ENCODE measurements at regions not wholly inside any gene's neighbourhood (a gene's known extent, or its start where the extent isn't known, plus 50 kb on each side); places are given as distances from the start of the nearest gene placed in this dataset.

DNA sequence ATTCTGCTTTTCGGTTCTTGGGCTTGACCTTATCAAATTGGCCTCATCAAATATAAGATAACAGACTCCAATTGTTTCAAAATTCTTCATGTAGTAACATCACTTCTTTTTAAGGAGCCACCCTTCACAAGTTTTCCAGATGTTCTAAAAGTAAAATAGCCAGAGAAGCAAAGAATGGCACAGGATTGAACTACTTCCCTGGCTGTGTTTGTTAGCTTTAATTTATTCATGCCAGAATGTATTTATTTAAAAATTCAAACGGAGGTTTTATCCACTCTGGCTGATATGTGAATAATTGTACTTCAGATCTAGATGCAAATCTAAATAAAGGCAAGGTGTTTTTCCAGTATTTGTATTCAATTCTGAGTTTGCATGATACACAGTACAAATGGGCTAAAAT is 581.3 kb upstream of the TENM3 start:
- Histone ChIP-seq H3K9me3 (ENCODE audit: insufficient read depth, low read length) (no peaks in the 10 kb centered on the region), H3K4me3 (ENCODE audit: insufficient read length, low read depth) (no peak overlapping the region), H3K36me3 (ENCODE audit: insufficient read depth, insufficient read length, low read length) (no peaks in the 10 kb centered on the region), H3K9ac (ENCODE audit: insufficient read length, low read depth) (no peak overlapping the region), H3K27me3 (ENCODE audit: insufficient read depth, insufficient read length) (no peaks in the 10 kb centered on the region), H3K4me1 (ENCODE audit: insufficient read depth, insufficient read length) (no peaks in the 10 kb centered on the region)
- DNase-seq (ENCODE audit: low read depth, low spot score): no peak
- TF ChIP-seq SUZ12 (IDR thresholded peaks at IDR 0.05; ENCODE audit: extremely low read depth, insufficient read depth, insufficient read length) (no peak), YY1 (IDR thresholded peaks at IDR 0.05; ENCODE audit: insufficient read depth, insufficient read length) (no peak), ZNF274 (IDR thresholded peaks at IDR 0.05; ENCODE audit: low read depth, low read length) (no peak)

DNA sequence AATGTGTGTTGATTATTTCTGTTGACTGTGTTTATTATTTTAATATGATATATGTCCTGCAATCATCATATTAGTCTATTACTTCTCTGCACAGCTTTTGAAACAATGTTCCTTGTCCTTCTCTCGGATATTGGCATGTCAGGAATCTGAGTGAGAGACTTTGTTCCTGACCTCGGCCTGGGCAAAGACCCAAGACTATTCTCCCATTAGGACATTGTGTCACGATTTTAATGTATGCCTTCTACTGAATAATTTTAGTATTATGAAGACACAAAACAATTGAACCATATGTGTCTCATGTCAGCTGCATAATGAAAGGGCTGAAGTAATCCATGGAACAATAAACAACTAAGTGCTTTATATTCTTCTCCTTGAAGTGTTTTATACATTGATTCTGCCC is 580.8 kb upstream of the TENM3 start:
- DNase-seq (ENCODE audit: low read depth, low spot score): no peak
- H3K27me3 ChIP-seq (ENCODE audit: insufficient read depth, insufficient read length): no peaks in the 10 kb centered on the region
- no peak overlapping the region for H3K4me3 ChIP-seq (ENCODE audit: insufficient read length, low read depth)
- no peaks in the 10 kb centered on the region for H3K4me1 ChIP-seq (ENCODE audit: insufficient read depth, insufficient read length)
- TF ChIP-seq YY1 (IDR thresholded peaks at IDR 0.05; ENCODE audit: insufficient read depth, insufficient read length) (no peak), ZNF274 (IDR thresholded peaks at IDR 0.05; ENCODE audit: low read depth, low read length) (no peak), SUZ12 (IDR thresholded peaks at IDR 0.05; ENCODE audit: extremely low read depth, insufficient read depth, insufficient read length) (no peak)
- H3K9me3 ChIP-seq (ENCODE audit: insufficient read depth, low read length): no peaks in the 10 kb centered on the region
- no peak overlapping the region for H3K9ac ChIP-seq (ENCODE audit: insufficient read length, low read depth)
- H3K36me3 ChIP-seq (ENCODE audit: insufficient read depth, insufficient read length, low read length): no peaks in the 10 kb centered on the region

- Histone ChIP-seq H3K36me3 (ENCODE audit: insufficient read depth, insufficient read length, low read length) (no peaks in the 10 kb centered on the region), H3K9me3 (ENCODE audit: insufficient read depth, low read length) (no peaks in the 10 kb centered on the region), H3K4me3 (ENCODE audit: insufficient read length, low read depth) (no peak overlapping the region), H3K9ac (ENCODE audit: insufficient read length, low read depth) (no peak overlapping the region), H3K27me3 (ENCODE audit: insufficient read depth, insufficient read length) (no peaks in the 10 kb centered on the region), H3K4me1 (ENCODE audit: insufficient read depth, insufficient read length) (no peaks in the 10 kb centered on the region)
- DNase-seq (ENCODE audit: low read depth, low spot score): no peak
- no peak for TF ChIP-seq SUZ12 (IDR thresholded peaks at IDR 0.05; ENCODE audit: extremely low read depth, insufficient read depth, insufficient read length)
- TF ChIP-seq YY1 (IDR thresholded peaks at IDR 0.05; ENCODE audit: insufficient read depth, insufficient read length): no peak
- TF ChIP-seq ZNF274 (IDR thresholded peaks at IDR 0.05; ENCODE audit: low read depth, low read length): no peak
These were observed 572.7 kb upstream of the TENM3 start for GRCh38 chr4:181670506-181670905.

DNA sequence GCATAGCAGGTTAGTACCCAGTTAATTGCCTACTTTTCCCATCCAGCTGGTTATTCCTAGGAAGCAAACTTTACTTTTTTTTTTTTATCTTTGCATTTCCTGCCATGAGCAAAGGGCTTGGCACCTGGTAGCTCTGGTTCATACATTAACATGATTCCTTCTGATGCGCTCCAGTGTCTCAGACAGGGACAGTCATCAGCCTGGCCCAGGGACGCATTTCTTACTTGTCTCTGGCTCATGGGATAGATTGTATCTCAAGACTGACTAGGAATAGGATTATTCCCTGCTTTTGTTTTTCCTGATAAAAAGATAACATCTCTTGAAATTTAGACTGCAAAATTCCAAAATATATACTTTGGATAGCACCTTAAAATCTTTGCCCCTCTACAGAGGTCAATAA is 571.5 kb upstream of the TENM3 start:
- H3K27me3 ChIP-seq (ENCODE audit: insufficient read depth, insufficient read length): no peaks in the 10 kb centered on the region
- no peaks in the 10 kb centered on the region for H3K9me3 ChIP-seq (ENCODE audit: insufficient read depth, low read length)
- no peak for TF ChIP-seq ZNF274 (IDR thresholded peaks at IDR 0.05; ENCODE audit: low read depth, low read length)
- TF ChIP-seq SUZ12 (IDR thresholded peaks at IDR 0.05; ENCODE audit: extremely low read depth, insufficient read depth, insufficient read length): no peak
- no peak for TF ChIP-seq YY1 (IDR thresholded peaks at IDR 0.05; ENCODE audit: insufficient read depth, insufficient read length)
- H3K36me3 ChIP-seq (ENCODE audit: insufficient read depth, insufficient read length, low read length): no peaks in the 10 kb centered on the region
- DNase-seq (ENCODE audit: low read depth, low spot score): no peak
- no peaks in the 10 kb centered on the region for H3K4me1 ChIP-seq (ENCODE audit: insufficient read depth, insufficient read length)
- no peak overlapping the region for H3K9ac ChIP-seq (ENCODE audit: insufficient read length, low read depth)
- no peak overlapping the region for H3K4me3 ChIP-seq (ENCODE audit: insufficient read length, low read depth)

GRCh38 chr4:181672751-181673150 is 570.5 kb upstream of the TENM3 start:
- Histone ChIP-seq H3K9me3 (ENCODE audit: insufficient read depth, low read length) (no peaks in the 10 kb centered on the region), H3K9ac (ENCODE audit: insufficient read length, low read depth) (no peak overlapping the region), H3K27me3 (ENCODE audit: insufficient read depth, insufficient read length) (no peaks in the 10 kb centered on the region), H3K36me3 (ENCODE audit: insufficient read depth, insufficient read length, low read length) (no peaks in the 10 kb centered on the region), H3K4me3 (ENCODE audit: insufficient read length, low read depth) (no peak overlapping the region), H3K4me1 (ENCODE audit: insufficient read depth, insufficient read length) (no peaks in the 10 kb centered on the region)
- DNase-seq (ENCODE audit: low read depth, low spot score): no peak
- TF ChIP-seq YY1 (IDR thresholded peaks at IDR 0.05; ENCODE audit: insufficient read depth, insufficient read length): no peak
- no peak for TF ChIP-seq ZNF274 (IDR thresholded peaks at IDR 0.05; ENCODE audit: low read depth, low read length)
- TF ChIP-seq SUZ12 (IDR thresholded peaks at IDR 0.05; ENCODE audit: extremely low read depth, insufficient read depth, insufficient read length): no peak

GRCh38 chr4:181674315-181674875 is 568.8 kb upstream of the TENM3 start:
- no peaks in the 10 kb centered on the region for H3K4me1 ChIP-seq (ENCODE audit: insufficient read depth, insufficient read length)
- TF ChIP-seq YY1 (IDR thresholded peaks at IDR 0.05; ENCODE audit: insufficient read depth, insufficient read length): no peak
- no peak for TF ChIP-seq SUZ12 (IDR thresholded peaks at IDR 0.05; ENCODE audit: extremely low read depth, insufficient read depth, insufficient read length)
- no peak for TF ChIP-seq ZNF274 (IDR thresholded peaks at IDR 0.05; ENCODE audit: low read depth, low read length)
- no peak for DNase-seq (ENCODE audit: low read depth, low spot score)
- no peaks in the 10 kb centered on the region for H3K9me3 ChIP-seq (ENCODE audit: insufficient read depth, low read length)
- H3K27me3 ChIP-seq (ENCODE audit: insufficient read depth, insufficient read length): no peaks in the 10 kb centered on the region
- no peaks in the 10 kb centered on the region for H3K36me3 ChIP-seq (ENCODE audit: insufficient read depth, insufficient read length, low read length)
- no peak overlapping the region for H3K9ac ChIP-seq (ENCODE audit: insufficient read length, low read depth)
- no peak overlapping the region for H3K4me3 ChIP-seq (ENCODE audit: insufficient read length, low read depth)

- H3K4me3 ChIP-seq (ENCODE audit: insufficient read length, low read depth): no peak overlapping the region
- no peak overlapping the region for H3K9ac ChIP-seq (ENCODE audit: insufficient read length, low read depth)
- H3K4me1 ChIP-seq (ENCODE audit: insufficient read depth, insufficient read length): no peaks in the 10 kb centered on the region
- TF ChIP-seq SUZ12 (IDR thresholded peaks at IDR 0.05; ENCODE audit: extremely low read depth, insufficient read depth, insufficient read length) (no peak), ZNF274 (IDR thresholded peaks at IDR 0.05; ENCODE audit: low read depth, low read length) (no peak), YY1 (IDR thresholded peaks at IDR 0.05; ENCODE audit: insufficient read depth, insufficient read length) (no peak)
- DNase-seq (ENCODE audit: low read depth, low spot score): no peak
- no peaks in the 10 kb centered on the region for H3K9me3 ChIP-seq (ENCODE audit: insufficient read depth, low read length)
- H3K27me3 ChIP-seq (ENCODE audit: insufficient read depth, insufficient read length): no peaks in the 10 kb centered on the region
- H3K36me3 ChIP-seq (ENCODE audit: insufficient read depth, insufficient read length, low read length): no peaks in the 10 kb centered on the region
These were observed 566.7 kb upstream of the TENM3 start for GRCh38 chr4:181676546-181676945.

All from NT2/D1 (cell line).